ENCODE measurements at regions not wholly inside any gene's neighbourhood (a gene's known extent, or its start where the extent isn't known, plus 50 kb on each side); places are given as distances from the start of the nearest gene placed in this dataset.

- no peak for DNase-seq
Measured at GRCh38 chr5:91443761-91444467, 60.8 kb upstream of the ARRDC3 start.

GRCh38 chr5:91443023-91443422 is 59.9 kb upstream of the ARRDC3 start:
- DNase-seq: no peak

- DNase-seq: no peak
Measured at GRCh38 chr5:91441082-91441481, 58.0 kb upstream of the ARRDC3 start.

- no peak for DNase-seq
Measured at GRCh38 chr5:91438871-91439270, 55.8 kb upstream of the ARRDC3 start.

- no peak for DNase-seq
Measured at GRCh38 chr5:91436241-91436640, 53.1 kb upstream of the ARRDC3 start.

GRCh38 chr5:91434348-91434747 is 51.2 kb upstream of the ARRDC3 start:
- DNase-seq: no peak

- no peak for DNase-seq
Measured at GRCh38 chr5:91433861-91434260, 50.7 kb upstream of the ARRDC3 start.
